Activated gamma-delta T cell treated with anti-CD3 and anti-CD28 coated beads, Interleukin-2, amount 50 U/mL, for 16 hours (primary cell): ENCODE measurements at regions not wholly inside any gene's neighbourhood (a gene's known extent, or its start where the extent isn't known, plus 50 kb on each side); places are given as distances from the start of the nearest gene placed in this dataset.
"Not testable (repeated sequence)": the region's sequence is repeated elsewhere in the genome, so short reads cannot be mapped to it uniquely, and the experiment has no call there.

ENCODE experiments used
- DNase-seq: peaks from one replicate; pipeline ENCODE4 v3.0.0-alpha.2; 2020; ENCODE audit warnings: low read depth

- DNase-seq: not testable (repeated sequence)
These were observed 1373.8 kb upstream of the DEFB115 start for GRCh38 chr20:29883514-29884219.

DNA sequence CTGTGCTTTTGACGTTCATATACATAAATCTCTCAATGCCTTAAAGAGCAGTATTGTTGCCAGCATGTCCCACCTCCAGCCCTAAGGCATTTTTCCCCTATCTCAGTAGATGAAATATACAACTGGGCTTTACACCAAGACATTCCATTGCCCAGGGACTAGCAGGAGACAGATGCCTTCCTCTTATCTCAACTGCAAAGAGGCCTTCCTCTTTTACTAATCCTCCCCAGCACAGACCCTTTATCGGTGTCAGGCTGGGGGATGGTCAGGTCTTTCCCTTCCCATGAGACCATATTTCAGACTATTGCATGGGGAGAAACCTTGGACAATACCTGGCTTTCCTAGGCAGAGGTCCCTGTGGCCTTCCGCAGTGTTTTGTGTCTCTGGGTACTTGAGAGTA is 1373.1 kb upstream of the DEFB115 start:
- DNase-seq: not testable (repeated sequence)

GRCh38 chr20:29885282-29886185 is 1371.9 kb upstream of the DEFB115 start:
- DNase-seq: not testable (repeated sequence)

DNA sequence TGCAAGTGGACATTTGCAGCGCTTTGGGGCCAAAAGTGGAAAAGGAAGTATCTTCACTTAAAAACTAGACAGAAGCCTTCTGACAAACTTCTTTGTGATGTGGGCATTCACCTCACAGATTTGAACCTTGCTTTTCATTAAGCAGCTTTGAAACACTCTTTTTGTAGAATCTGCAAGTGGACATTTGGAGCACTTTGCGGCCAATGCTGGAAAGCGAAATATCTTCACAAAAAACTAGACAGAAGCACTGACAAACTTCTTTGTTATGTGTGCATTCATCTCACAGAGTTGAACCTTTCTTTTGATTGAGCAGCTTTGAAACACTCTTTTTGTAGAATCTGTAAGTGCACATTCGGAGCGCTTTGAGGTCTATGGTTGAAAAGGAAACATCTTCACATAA is 1365.9 kb upstream of the DEFB115 start:
- not testable (repeated sequence) for DNase-seq
